Vagina (tissue), 2 donors: ENCODE measurements at regions not wholly inside any gene's neighbourhood (a gene's known extent, or its start where the extent isn't known, plus 50 kb on each side); places are given as distances from the start of the nearest gene placed in this dataset.
A peak's percentile ranks its signal among the peaks of the same experiment; 100 is the strongest.

ENCODE experiments used
- DNase-seq, 2 donors: peaks; one replicate each; pipeline ENCODE4 v3.0.0-alpha.2; 2017; ENCODE audit errors: extremely low spot score in 2 of 2
- H3K27ac ChIP-seq: fragments of 200-600 bp; sonication (generic); one replicate; pipeline ENCODE4 v1.5.1; 2019
- H3K27me3 ChIP-seq: fragments of 200-600 bp; sonication (generic); one replicate; pipeline ENCODE4 v1.5.1; 2019
- H3K36me3 ChIP-seq, 2 donors: fragments of 200-600 bp; sonication (generic); one replicate each; pipeline ENCODE4 v1.5.1; 2017 to 2019
- H3K4me1 ChIP-seq: fragments of 200-600 bp; sonication (generic); one replicate; pipeline ENCODE4 v1.5.1; 2019
- H3K4me3 ChIP-seq, 2 donors: fragments of 200-600 bp; sonication (generic); 1 replicate in 1 of 2; 2 replicates in 1 of 2; pipeline ENCODE4 v1.5.1; 2016 to 2019
- H3K9me3 ChIP-seq: fragments of 200-600 bp; sonication (generic); one replicate; pipeline ENCODE4 v1.5.1; 2019
- POLR2A ChIP-seq, 2 donors: fragments of 450-650 bp; IDR thresholded peaks; one replicate each; pipeline ENCODE4 v1.6.1; 2017; ENCODE audit warnings: antibody characterized with exemption in 2 of 2, mild to moderate bottlenecking in 2 of 2, moderate library complexity in 2 of 2
- POLR2AphosphoS5 ChIP-seq, 2 donors: sonication (generic); formaldehyde crosslinking; IDR thresholded peaks; one replicate each; pipeline ENCODE4 v1.9.0; 2017; ENCODE audit warnings: antibody characterized with exemption in 2 of 2, mild to moderate bottlenecking in 2 of 2, low read depth in 1 of 2; ENCODE audit not compliant: insufficient read depth in 1 of 2
- intact Hi-C: fragments of 100-400 bp; cut with DNase I; formaldehyde crosslinking; loops from one replicate; pipeline ENCODE4 v1.15.1; 2023
- TF ChIP-seq, protein P1 (sequence below), 3 experiments: fragments of 450-650 bp in 2 of 3; fragments of 200-600 bp in 1 of 3; sonication (generic) in 1 of 3; IDR thresholded peaks; one replicate each; pipeline ENCODE4 v1.5.1; 2017 to 2019; ENCODE audit warnings: antibody characterized with exemption in 3 of 3, mild to moderate bottlenecking in 2 of 3, moderate library complexity in 2 of 3

- Histone ChIP-seq H3K27me3 (no peaks in the 10 kb centered on the region), H3K9me3 (no peaks in the 10 kb centered on the region), H3K27ac (no peak overlapping the region), H3K4me1 (no peaks in the 10 kb centered on the region), H3K4me3 (no peak overlapping the region), H3K36me3 (no peaks in the 10 kb centered on the region)
- no peak for TF ChIP-seq POLR2AphosphoS5 (IDR thresholded peaks at IDR 0.05; ENCODE audit: insufficient read depth in 1 of 2, low read depth in 1 of 2)
- TF ChIP-seq, protein P1, sequence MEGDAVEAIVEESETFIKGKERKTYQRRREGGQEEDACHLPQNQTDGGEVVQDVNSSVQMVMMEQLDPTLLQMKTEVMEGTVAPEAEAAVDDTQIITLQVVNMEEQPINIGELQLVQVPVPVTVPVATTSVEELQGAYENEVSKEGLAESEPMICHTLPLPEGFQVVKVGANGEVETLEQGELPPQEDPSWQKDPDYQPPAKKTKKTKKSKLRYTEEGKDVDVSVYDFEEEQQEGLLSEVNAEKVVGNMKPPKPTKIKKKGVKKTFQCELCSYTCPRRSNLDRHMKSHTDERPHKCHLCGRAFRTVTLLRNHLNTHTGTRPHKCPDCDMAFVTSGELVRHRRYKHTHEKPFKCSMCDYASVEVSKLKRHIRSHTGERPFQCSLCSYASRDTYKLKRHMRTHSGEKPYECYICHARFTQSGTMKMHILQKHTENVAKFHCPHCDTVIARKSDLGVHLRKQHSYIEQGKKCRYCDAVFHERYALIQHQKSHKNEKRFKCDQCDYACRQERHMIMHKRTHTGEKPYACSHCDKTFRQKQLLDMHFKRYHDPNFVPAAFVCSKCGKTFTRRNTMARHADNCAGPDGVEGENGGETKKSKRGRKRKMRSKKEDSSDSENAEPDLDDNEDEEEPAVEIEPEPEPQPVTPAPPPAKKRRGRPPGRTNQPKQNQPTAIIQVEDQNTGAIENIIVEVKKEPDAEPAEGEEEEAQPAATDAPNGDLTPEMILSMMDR (IDR thresholded peaks at IDR 0.05): no peak
- DNase-seq: no peak
- intact Hi-C loops: no loop called here
Measured at GRCh38 chr18:25517881-25518715, 166.1 kb upstream of the ZNF521 start.

- intact Hi-C loops: no loop called here
- Histone ChIP-seq H3K27me3 (no peaks in the 10 kb centered on the region), H3K4me1 (no peaks in the 10 kb centered on the region), H3K36me3 (no peaks in the 10 kb centered on the region), H3K9me3 (no peaks in the 10 kb centered on the region), H3K4me3 (no peak overlapping the region), H3K27ac (no peak overlapping the region)
- no peak for DNase-seq
- TF ChIP-seq POLR2A (IDR thresholded peaks at IDR 0.05): no peak
- TF ChIP-seq, protein P1 (IDR thresholded peaks at IDR 0.05): no peak
- no peak for TF ChIP-seq POLR2AphosphoS5 (IDR thresholded peaks at IDR 0.05; ENCODE audit: insufficient read depth in 1 of 2, low read depth in 1 of 2)
Measured at GRCh38 chr18:25516747-25517498, 165.0 kb upstream of the ZNF521 start.

DNA sequence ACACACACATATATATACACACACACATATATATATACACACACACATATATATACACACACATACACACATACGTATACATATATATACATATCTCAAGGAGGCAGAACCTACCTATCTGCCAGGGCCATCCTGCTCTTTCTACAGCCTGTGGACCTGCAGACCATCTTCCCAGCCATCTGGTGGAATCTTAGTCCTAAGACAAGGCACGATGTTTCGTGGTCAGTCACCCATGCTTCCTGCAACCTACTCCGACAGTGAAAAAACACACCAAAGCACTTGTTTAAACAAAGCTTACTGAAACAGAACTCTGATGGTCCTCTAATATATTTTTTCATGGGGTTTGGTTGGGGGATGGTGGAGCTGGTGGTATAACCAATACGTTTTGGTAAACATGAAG lies 164.2 kb upstream of the ZNF521 start:
- intact Hi-C loops: no loop called here
- DNase-seq: no peak
- Histone ChIP-seq H3K36me3 (no peaks in the 10 kb centered on the region), H3K4me1 (no peaks in the 10 kb centered on the region), H3K27me3 (no peaks in the 10 kb centered on the region), H3K4me3 (no peak overlapping the region), H3K27ac (no peak overlapping the region), H3K9me3 (no peaks in the 10 kb centered on the region)
- TF ChIP-seq, protein P1 (IDR thresholded peaks at IDR 0.05): no peak
- TF ChIP-seq POLR2AphosphoS5 (IDR thresholded peaks at IDR 0.05; ENCODE audit: insufficient read depth in 1 of 2, low read depth in 1 of 2) (no peak), POLR2A (IDR thresholded peaks at IDR 0.05) (no peak)

DNA sequence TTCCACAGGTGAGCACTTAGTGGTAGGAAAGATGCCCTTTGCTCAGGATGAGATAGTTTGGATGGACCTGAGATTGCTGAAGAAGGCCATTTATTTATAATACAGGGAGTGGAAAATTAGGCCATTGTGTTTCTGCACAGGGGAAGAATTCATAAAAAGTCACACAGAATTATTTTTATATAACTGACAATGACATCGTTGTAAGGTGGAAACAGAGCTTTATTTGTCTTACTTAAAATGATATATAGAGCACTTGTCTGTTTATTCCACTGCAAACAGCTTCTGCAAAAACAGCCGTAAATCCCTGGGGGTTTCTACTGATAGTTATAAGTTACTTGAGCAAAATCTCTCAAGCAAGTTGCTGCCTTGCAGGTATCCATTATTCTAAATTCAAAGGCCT lies 158.1 kb upstream of the ZNF521 start:
- DNase-seq: no peak
- no peak overlapping the region for H3K27ac ChIP-seq
- intact Hi-C loops: no loop called here

GRCh38 chr18:25503567-25504081 lies 151.7 kb upstream of the ZNF521 start:
- DNase-seq: no peak

More for the DNA sequence above, 158.1 kb upstream of the ZNF521 start:
- Histone ChIP-seq H3K36me3 (no peaks in the 10 kb centered on the region), H3K9me3 (no peaks in the 10 kb centered on the region), H3K4me1 (no peaks in the 10 kb centered on the region), H3K27me3 (no peaks in the 10 kb centered on the region), H3K4me3 (no peak overlapping the region)
- TF ChIP-seq POLR2A (IDR thresholded peaks at IDR 0.05): no peak

More at GRCh38 chr18:25503567-25504081, 151.7 kb upstream of the ZNF521 start:
- Histone ChIP-seq H3K27ac (peak overlapping the region; percentile 58), H3K36me3 (no peaks in the 10 kb centered on the region), H3K4me1 (no peaks in the 10 kb centered on the region), H3K4me3 (peak overlapping the region; percentile 41 to 50), H3K27me3 (no peaks in the 10 kb centered on the region), H3K9me3 (no peaks in the 10 kb centered on the region)
- peak in 1 of 2 donors; percentile 59 for TF ChIP-seq POLR2AphosphoS5 (IDR thresholded peaks at IDR 0.05; ENCODE audit: insufficient read depth in 1 of 2, low read depth in 1 of 2)
- TF ChIP-seq, protein P1 (IDR thresholded peaks at IDR 0.05): no peak
- intact Hi-C loops: loop anchor here (5.0 kb wide), 1 partner anchor 151 kb away; the partner anchor contains the start of gene ZNF521
